Retinal pigment epithelial cell (primary cell): ENCODE measurements at regions not wholly inside any gene's neighbourhood (a gene's known extent, or its start where the extent isn't known, plus 50 kb on each side); places are given as distances from the start of the nearest gene placed in this dataset.

ENCODE experiments used
- DNase-seq: peaks from one replicate; pipeline ENCODE4 v3.0.0-alpha.2; 2010; ENCODE audit warnings: low read depth
- H3K4me3 ChIP-seq: 2 replicates; pipeline ENCODE4 v1.5.1; 2011; ENCODE audit warnings: mild to moderate bottlenecking, low read length, control low read depth, moderate library complexity
- CTCF ChIP-seq: conservative IDR thresholded peaks from 2 replicates; pipeline ENCODE4 v1.5.1; 2011; ENCODE audit warnings: low read depth, low read length, control low read depth, inconsistent platforms

- no peak for TF ChIP-seq CTCF
- no peak for DNase-seq
- no peak overlapping the region for H3K4me3 ChIP-seq
Observed at GRCh38 chr10:120702032-120702431, 149.1 kb upstream of the WDR11 start.

GRCh38 chr10:120705309-120705708, 145.9 kb upstream of the WDR11 start:
- TF ChIP-seq CTCF: no peak
- H3K4me3 ChIP-seq: no peak overlapping the region
- no peak for DNase-seq

GRCh38 chr10:120710076-120710475, 141.1 kb upstream of the WDR11 start:
- no peak overlapping the region for H3K4me3 ChIP-seq
- no peak for TF ChIP-seq CTCF
- no peak for DNase-seq

- TF ChIP-seq CTCF: no peak
- H3K4me3 ChIP-seq: no peak overlapping the region
- no peak for DNase-seq
Observed at GRCh38 chr10:120711860-120712259, 139.3 kb upstream of the WDR11 start.

GRCh38 chr10:120713573-120714205, 137.5 kb upstream of the WDR11 start:
- no peak for TF ChIP-seq CTCF
- no peak for DNase-seq
- H3K4me3 ChIP-seq: no peak overlapping the region

- TF ChIP-seq CTCF: no peak
- no peak for DNase-seq
- no peak overlapping the region for H3K4me3 ChIP-seq
Observed at GRCh38 chr10:120715171-120715570, 136.0 kb upstream of the WDR11 start.

GRCh38 chr10:120719333-120719732, 131.8 kb upstream of the WDR11 start:
- no peak for DNase-seq
- TF ChIP-seq CTCF: no peak
- H3K4me3 ChIP-seq: no peak overlapping the region
